Stimulated activated naive B cell treated with anti-CD40 and anti-IgM and Interleukin-4, amounts not matched to agents 10 μg/mL and 1 μg/mL and 100 μg/mL, for 72 hours (primary cell): ENCODE measurements at regions not wholly inside any gene's neighbourhood (a gene's known extent, or its start where the extent isn't known, plus 50 kb on each side); places are given as distances from the start of the nearest gene placed in this dataset.

Experiments used
- ATAC-seq, 2 donors: fragments of 150-1000 bp; cut with Tn5 transposase; replicated peaks; 2 replicates each; pipeline ENCODE4 v1.10.0; 2021; ENCODE audit warnings: moderate library complexity in 1 of 2
- DNase-seq: peaks from one replicate; pipeline ENCODE4 v3.0.0; 2021
- H3K27ac Mint-ChIP-seq: one replicate; pipeline ENCODE4 v1.8.0; 2022; ENCODE audit warnings: mild to moderate bottlenecking, mixed read lengths
- H3K27me3 Mint-ChIP-seq, 2 donors: one replicate each; pipeline ENCODE4 v1.8.0; 2022; ENCODE audit warnings: mixed read lengths in 2 of 2
- H3K36me3 Mint-ChIP-seq, 2 donors: one replicate each; pipeline ENCODE4 v1.8.0; 2022; ENCODE audit warnings: mixed read lengths in 2 of 2, mild to moderate bottlenecking in 1 of 2
- H3K4me1 Mint-ChIP-seq, 2 donors: one replicate each; pipeline ENCODE4 v1.8.0; 2022; ENCODE audit warnings: mixed read lengths in 2 of 2, mild to moderate bottlenecking in 1 of 2
- H3K4me3 Mint-ChIP-seq, 2 donors: one replicate each; pipeline ENCODE4 v1.8.0; 2022; ENCODE audit warnings: mild to moderate bottlenecking in 2 of 2, mixed read lengths in 2 of 2, moderate library complexity in 1 of 2
- H3K9me3 Mint-ChIP-seq, 2 donors: one replicate each; pipeline ENCODE4 v1.8.0; 2022; ENCODE audit warnings: mixed read lengths in 2 of 2, mild to moderate bottlenecking in 1 of 2

DNA sequence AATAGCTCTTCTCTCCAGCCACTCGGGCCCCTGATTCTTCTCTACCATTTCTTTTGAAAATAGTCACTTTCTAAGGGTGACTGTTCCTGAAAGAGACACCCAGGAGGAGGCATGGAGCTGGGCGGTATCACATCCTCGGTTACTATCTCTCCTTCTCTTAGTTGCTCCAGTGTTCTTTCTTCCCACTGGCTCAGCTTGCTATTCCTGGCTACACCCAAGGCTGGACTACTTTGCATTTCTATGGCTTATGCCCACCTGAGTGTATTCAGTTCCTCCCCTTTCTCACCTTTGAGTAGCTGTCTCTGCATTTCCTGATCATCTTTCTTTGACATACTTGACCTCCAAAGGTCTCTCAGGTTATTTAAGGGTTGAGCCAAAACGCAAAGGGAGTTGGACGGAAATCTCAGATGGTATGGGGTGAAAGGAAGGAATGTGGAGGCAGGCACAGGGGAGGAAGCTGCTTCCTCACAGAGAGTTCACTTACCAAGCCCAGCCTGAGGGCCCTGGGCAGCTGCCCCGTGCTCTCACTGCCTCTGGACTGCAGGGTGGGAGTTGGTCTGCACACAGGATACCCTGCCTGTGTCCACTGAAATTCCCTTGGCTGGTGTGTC lies 155.7 kb downstream of the SNX19 start:
- ATAC-seq (no peak), DNase-seq (no peak)
- Mint-ChIP-seq H3K27ac (no peak overlapping the region), H3K4me3 (no peak overlapping the region), H3K27me3 (no peaks in the 10 kb centered on the region), H3K9me3 (peaks cover 0 to 2% of the 10 kb centered on the region in 2 donors), H3K4me1 (no peaks in the 10 kb centered on the region), H3K36me3 (no peaks in the 10 kb centered on the region)

DNA sequence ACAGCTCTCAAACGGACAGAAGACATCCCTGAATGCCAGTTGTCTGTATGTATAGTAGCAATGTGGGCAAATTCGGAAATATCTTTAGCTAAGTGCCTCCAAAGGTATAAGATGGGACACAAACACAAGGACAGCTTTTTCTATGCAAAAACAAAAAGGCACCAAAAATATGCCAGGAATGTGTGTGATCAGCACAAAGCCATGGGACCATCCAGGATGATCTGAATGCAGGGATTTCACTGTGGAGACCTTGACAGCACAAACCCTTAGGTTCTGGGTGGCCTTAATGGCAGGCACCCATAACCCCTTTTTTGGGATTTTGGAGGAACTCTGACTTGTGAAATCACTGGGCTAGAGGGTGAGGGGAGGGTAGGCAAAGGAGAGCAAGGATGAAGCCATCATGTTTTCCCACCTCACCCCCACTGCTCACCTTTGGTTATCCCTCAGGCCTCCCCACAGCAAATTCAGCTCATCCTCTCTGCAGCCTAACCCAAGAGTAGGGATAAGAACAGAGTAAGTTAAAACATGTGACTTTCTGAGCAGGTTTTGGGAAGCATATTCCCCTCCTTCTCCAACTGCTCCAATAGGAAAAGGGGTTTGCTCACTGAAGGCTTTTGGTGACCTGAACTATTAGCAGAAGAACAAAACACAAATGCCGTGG lies 154.6 kb downstream of the SNX19 start:
- Mint-ChIP-seq H3K9me3 (peaks cover 0 to 2% of the 10 kb centered on the region in 2 donors), H3K4me3 (no peak overlapping the region), H3K27me3 (no peaks in the 10 kb centered on the region), H3K4me1 (peaks cover 3 to 7% of the 10 kb centered on the region in 2 donors), H3K27ac (no peak overlapping the region), H3K36me3 (no peaks in the 10 kb centered on the region)
- ATAC-seq: no peak
- DNase-seq: no peak

DNA sequence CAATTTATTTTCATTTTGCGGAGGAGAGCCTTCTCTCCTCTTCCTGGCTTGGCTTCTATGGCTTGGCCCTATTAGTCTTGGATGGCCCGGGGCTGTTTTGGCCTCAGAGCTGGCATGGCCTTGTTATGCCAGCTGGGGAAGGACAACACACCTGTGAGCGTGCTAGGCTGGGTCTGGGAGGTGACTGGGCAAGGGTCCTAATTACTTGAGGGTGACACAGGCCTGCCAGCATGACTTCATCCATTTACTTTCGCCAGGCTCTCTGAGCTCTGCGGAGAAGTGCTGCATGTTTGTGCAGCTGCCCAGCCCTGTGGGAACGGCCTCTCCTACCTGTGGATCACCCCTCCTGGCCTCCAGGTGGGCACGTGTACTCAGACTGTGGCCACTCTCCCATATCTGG lies 153.6 kb downstream of the SNX19 start:
- no peaks in the 10 kb centered on the region for H3K36me3 Mint-ChIP-seq
- no peaks in the 10 kb centered on the region for H3K27me3 Mint-ChIP-seq
- H3K9me3 Mint-ChIP-seq: no peaks in the 10 kb centered on the region
- H3K27ac Mint-ChIP-seq: no peak overlapping the region
- ATAC-seq (no peak), DNase-seq (no peak)
- H3K4me3 Mint-ChIP-seq: no peak overlapping the region
- peaks cover 3 to 7% of the 10 kb centered on the region in 2 donors for H3K4me1 Mint-ChIP-seq

DNA sequence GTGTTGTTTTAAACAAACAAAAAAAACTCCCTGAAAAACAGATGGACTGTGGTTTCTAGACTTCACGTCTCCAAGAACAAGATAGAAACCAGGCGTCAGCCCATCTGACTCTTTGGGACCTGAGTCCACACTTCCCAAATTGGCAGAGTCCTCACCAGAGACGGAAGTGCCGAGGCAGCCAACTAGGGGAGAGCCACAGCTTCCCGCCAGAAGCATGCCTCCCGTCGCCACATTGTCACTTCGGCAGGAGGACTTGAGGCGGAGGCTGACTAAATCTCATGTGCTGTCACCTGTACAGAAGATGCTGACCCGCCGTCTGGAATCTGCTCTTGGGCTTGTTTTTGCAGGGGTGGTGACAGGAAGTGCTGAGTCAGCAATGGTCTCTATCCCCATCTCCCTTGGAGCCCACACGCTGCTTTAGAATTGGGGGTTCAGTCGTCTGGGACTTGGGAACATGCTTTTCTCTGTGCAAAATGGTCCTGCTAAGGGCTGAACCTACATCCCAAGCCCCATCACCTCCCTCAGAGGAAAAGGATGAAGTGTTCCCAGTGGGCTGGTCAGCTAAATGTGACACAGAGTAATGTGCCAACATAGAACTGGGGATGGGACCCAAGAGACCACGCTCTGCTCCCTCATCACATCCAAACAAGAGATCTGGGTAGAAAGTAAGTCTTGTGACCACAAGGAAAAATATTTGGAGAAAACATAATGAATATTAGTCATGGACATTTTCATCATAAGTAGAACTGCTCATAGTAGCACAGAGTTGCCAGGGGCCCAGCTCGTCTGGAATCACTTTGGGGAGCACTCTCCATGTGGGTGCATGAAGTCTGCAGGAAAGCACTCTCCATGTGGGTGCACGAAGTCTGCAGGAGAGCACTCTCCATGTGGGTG lies 152.9 kb downstream of the SNX19 start:
- DNase-seq: no peak
- Mint-ChIP-seq H3K4me1 (peaks cover 3 to 7% of the 10 kb centered on the region in 2 donors), H3K4me3 (no peak overlapping the region), H3K27ac (no peak overlapping the region), H3K9me3 (no peaks in the 10 kb centered on the region), H3K27me3 (no peaks in the 10 kb centered on the region), H3K36me3 (no peaks in the 10 kb centered on the region)
- no peak for ATAC-seq

DNA sequence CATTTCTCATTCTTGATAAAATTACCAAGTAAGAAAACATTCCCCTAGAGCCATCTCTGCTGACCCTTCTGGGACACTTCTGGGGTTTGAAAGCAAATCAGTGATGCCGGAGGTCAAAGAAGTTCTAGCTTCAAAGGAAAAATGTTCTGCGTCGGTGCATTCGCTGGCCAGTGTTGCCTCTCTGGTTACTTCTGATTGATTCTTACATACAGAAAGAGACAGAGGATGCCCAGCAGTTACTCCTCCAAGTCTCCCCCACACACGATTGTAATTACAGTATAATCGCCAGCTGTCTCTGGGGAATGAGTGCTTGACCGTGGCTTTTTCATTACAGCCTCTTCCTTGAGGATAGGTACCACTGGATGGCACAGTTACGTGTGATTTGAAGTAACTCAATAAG lies 150.9 kb downstream of the SNX19 start:
- Mint-ChIP-seq H3K36me3 (no peaks in the 10 kb centered on the region), H3K9me3 (no peaks in the 10 kb centered on the region), H3K27ac (no peak overlapping the region), H3K4me1 (peaks cover 3 to 7% of the 10 kb centered on the region in 2 donors), H3K27me3 (no peaks in the 10 kb centered on the region), H3K4me3 (no peak overlapping the region)
- DNase-seq (no peak), ATAC-seq (no peak)

DNA sequence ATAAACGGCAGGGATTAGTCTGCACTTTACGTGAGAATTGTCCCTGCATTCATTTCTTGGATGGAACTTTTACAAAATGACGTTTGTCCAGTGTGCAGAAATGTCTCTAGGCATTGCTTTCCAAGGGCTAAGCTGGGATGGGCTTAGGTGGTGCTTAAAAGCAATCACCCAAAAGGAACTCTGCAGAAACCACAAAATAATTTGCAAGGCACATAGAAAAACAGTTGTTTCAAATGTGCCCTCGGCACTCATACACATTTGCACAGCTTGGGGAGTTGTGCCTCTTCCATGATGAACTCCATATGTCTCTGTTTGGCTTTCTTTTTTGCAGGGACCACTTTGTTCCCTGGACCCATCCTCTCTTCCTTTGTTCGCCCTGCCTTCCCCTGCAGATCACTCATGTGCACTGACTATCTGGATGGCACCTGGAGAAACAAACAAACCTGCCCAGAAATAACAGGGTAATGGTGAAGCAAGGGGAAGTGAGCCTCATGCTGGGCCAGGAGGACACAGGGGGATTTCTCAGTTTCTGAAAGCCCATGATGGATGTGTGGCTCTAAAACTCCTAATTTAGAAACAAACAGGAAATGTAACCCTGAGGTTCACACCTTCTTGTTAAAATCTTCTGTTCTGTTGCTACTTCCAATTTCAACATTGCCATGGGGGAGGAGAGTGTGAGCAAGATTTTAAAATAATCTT lies 150.2 kb downstream of the SNX19 start:
- no peaks in the 10 kb centered on the region for H3K36me3 Mint-ChIP-seq
- H3K27ac Mint-ChIP-seq: no peak overlapping the region
- peaks cover 3 to 7% of the 10 kb centered on the region in 2 donors for H3K4me1 Mint-ChIP-seq
- ATAC-seq (peak in 1 of 2 donors; percentile 52), DNase-seq (no peak)
- peaks cover 0 to 2% of the 10 kb centered on the region in 2 donors for H3K27me3 Mint-ChIP-seq
- H3K4me3 Mint-ChIP-seq: no peak overlapping the region
- no peaks in the 10 kb centered on the region for H3K9me3 Mint-ChIP-seq

DNA sequence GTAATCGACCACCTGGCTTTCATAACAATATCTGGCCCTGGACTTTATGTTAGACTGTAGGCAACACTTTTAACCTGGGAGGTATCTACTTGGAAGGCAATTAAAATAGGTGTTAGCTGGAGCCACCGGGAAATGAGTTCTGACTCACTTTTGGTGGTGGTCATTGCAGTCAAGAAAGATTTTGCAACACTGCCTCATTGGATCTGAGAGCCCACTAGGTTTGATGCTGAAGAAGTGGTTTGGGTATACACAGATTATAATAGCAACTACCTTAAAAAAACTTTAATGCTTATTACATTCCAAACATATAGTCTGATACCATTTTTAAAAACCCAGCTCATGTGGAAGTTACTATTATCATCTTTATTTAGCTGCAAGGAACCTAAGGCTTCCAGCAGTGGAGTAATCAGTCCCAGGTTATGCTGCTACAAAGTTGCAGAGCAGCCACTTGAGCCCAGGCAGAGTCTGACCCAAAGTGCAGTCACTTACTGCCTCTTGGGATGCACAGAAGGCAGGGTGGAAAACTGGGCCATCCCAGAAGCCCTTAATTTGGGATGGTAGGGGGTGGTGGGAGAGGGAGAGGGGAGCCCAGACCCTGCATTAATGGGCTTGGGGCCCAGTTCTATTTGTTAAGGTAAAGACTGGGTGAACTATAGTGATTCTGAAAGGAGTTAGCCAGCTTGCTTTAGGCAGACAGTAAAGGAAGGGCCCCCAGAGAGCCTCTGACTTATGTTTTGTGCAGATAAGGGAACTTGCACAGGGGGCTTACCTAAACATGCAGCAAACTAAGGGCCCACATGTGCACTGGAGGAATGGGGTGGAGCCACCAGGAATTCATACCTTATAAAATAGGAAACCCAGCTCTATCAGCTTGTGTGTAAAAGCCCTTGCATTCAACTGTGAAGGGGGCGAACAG lies 149.4 kb downstream of the SNX19 start:
- ATAC-seq: no peak
- H3K27ac Mint-ChIP-seq: no peak overlapping the region
- peaks cover 0 to 4% of the 10 kb centered on the region in 2 donors for H3K27me3 Mint-ChIP-seq
- H3K36me3 Mint-ChIP-seq: no peaks in the 10 kb centered on the region
- DNase-seq: no peak
- peaks cover 3 to 7% of the 10 kb centered on the region in 2 donors for H3K4me1 Mint-ChIP-seq
- H3K9me3 Mint-ChIP-seq: no peaks in the 10 kb centered on the region
- no peak overlapping the region for H3K4me3 Mint-ChIP-seq

DNA sequence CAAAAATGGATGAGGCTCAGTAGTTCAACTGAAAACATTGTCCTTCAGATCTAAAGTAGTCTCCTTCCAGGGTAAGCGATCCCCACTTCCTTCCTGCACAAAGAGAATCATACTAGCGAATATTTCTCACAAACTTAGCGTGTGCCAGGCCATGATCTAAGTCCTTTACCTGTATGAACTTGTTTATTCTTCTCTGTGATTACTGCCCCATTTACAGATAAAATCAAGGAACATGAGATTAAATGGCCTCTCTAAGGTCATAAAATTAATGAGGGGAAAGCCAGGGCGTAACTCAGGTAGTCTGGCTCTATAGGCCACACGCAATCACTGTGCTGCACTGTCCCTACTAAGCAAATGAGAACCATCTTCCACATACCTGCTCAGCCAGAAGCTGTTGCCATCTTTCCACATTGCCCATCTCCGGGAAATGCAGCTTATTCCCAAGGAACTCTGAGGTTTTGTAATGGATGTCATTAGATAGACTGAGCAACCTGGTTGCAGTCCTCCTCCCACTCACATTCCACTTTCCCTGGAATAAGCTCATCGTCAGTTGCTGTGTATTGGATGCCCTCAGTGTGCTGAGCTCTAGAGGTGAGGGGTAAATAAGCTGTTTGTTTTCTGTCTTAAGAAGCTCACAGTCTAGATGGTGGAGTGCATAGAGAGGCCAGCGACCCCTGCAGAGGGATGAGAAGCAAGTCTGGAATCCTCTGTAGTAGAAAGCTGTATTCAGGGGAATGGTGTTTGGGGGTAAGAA lies 146.3 kb downstream of the SNX19 start:
- Mint-ChIP-seq H3K36me3 (no peaks in the 10 kb centered on the region), H3K4me1 (peaks cover 3 to 7% of the 10 kb centered on the region in 2 donors)
- ATAC-seq: no peak

DNA sequence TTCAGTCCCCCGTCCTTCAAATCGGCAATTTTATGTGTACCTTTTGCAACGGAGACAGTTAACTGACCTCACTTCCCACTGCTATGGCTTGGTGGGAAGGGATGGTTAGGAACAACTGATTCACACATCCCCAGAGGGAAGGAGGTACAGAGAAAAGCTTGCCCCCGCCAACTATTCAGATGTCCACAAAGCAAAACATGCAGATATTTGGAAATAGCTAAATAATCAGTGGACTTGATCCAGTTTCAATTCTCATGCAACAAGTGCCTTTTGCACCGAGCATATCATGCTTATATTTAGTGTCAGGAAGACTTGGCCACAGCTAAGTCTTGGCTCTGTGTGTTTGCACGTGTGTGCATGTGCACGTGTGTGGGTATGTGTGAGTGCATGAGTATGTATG lies 144.6 kb downstream of the SNX19 start:
- no peak overlapping the region for H3K27ac Mint-ChIP-seq
- ATAC-seq (no peak), DNase-seq (no peak)
- no peak overlapping the region for H3K4me3 Mint-ChIP-seq
- H3K4me1 Mint-ChIP-seq: no peaks in the 10 kb centered on the region
- H3K36me3 Mint-ChIP-seq: no peaks in the 10 kb centered on the region
- peaks cover 0 to 4% of the 10 kb centered on the region in 2 donors for H3K27me3 Mint-ChIP-seq
- H3K9me3 Mint-ChIP-seq: no peaks in the 10 kb centered on the region

More for the DNA sequence above, 146.3 kb downstream of the SNX19 start:
- no peak overlapping the region for H3K4me3 Mint-ChIP-seq
- peaks cover 0 to 4% of the 10 kb centered on the region in 2 donors for H3K27me3 Mint-ChIP-seq
- DNase-seq: no peak
- no peaks in the 10 kb centered on the region for H3K9me3 Mint-ChIP-seq
- H3K27ac Mint-ChIP-seq: no peak overlapping the region

DNA sequence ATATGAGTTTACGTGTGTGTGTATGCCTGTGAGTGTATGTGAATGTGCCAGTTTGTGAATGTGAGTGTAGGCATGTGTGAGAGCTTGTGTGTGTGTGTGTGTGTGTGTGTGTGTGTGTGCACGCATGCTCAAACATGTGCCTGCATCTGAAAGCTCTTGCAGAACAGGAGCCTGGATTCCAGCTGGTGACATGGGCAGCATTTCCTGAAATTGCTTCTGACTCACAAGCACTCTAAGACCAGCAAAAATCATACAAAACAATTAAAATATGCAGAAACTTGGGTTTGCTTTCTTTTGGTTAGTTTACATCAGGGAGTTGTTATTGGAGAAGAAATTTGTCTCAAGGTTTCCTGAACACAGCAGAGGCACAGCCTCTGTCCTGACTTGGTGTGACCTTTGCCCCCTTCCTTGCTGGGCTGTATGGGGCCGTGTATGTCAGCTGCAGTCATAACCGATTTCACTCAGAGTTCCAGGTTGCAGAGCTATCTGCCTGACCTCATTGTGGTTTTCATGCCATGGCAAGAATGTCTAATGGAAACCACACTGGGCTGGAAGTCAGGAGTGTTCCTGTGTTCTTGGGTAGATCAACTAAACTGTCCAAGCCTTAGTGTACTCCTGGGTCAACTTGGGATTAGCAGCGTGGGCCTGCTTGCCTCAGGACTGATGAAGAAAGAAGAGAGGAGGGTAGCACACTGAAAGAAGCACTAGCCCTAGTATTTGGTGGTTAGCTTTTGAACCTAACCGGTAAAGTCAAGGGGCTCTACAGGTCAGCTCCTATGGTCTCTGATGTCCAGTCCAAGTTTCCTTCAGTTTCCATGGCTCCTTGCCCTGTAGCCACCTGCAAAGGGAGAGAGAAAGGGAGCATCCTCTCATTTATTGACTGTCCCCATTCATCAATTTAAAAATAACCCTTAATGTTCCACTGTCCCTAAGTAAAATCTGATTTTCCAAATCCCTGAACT lies 143.7 kb downstream of the SNX19 start:
- no peak overlapping the region for H3K4me3 Mint-ChIP-seq
- ATAC-seq (no peak), DNase-seq (no peak)
- no peaks in the 10 kb centered on the region for H3K9me3 Mint-ChIP-seq
- H3K4me1 Mint-ChIP-seq: no peaks in the 10 kb centered on the region
- no peak overlapping the region for H3K27ac Mint-ChIP-seq
- no peaks in the 10 kb centered on the region for H3K36me3 Mint-ChIP-seq
- peaks cover 2 to 4% of the 10 kb centered on the region in 2 donors for H3K27me3 Mint-ChIP-seq

DNA sequence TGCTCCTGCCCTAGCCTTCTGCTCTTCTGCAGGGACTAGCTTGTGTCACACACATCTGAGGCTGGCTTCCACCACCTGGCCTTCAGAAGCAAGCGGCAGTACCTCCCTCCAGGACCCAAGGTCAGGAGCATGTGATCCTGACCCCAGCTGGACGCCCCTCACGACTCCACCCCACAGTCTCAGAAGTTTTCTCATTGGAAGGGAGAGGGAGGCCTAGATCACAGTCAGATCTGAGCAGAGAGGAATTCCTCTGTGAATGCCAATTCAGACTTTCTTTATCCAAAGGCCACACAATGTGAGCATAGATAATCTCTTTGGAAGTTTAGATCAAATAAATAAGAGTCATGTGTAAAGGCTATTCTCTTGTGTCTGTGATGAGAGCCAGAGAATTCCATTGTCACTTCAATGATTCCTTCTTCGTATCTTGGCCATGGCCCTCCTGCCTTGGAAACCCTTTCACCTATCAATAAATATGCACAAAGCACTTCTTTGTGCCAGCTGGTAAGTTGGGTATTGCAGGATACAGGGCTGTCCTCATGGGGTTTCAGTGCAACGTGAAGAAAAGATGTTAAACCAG lies 142.9 kb downstream of the SNX19 start:
- no peaks in the 10 kb centered on the region for H3K36me3 Mint-ChIP-seq
- H3K9me3 Mint-ChIP-seq: peaks cover 0 to 2% of the 10 kb centered on the region in 2 donors
- DNase-seq (no peak), ATAC-seq (no peak)
- peaks cover 4 to 9% of the 10 kb centered on the region in 2 donors for H3K27me3 Mint-ChIP-seq
- H3K4me1 Mint-ChIP-seq: no peaks in the 10 kb centered on the region
- H3K4me3 Mint-ChIP-seq: no peak overlapping the region
- H3K27ac Mint-ChIP-seq: no peak overlapping the region

DNA sequence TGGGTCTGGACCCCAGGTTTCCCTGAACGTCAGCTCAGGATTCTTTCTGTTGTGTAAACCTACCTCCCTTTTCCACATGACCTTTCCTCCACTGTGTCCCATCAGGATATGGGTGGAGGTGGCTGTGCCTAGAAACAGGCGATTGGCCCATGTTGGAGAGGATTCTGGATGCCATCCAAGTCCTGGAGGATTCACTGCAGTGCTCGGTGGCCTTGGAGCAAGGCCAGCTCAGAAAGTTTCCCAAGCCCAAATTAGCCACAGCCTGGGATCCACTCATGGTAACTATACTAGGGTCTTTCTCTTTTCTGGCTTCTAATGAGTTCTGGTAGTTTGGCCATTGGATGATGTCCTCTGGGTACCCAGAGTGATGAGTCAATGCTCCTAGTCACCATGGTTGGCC lies 141.6 kb downstream of the SNX19 start:
- Mint-ChIP-seq H3K27me3 (peaks cover 4 to 9% of the 10 kb centered on the region in 2 donors), H3K4me1 (no peaks in the 10 kb centered on the region), H3K36me3 (no peaks in the 10 kb centered on the region), H3K9me3 (peaks cover 0 to 2% of the 10 kb centered on the region in 2 donors), H3K27ac (no peak overlapping the region), H3K4me3 (no peak overlapping the region)
- ATAC-seq (no peak), DNase-seq (no peak)
